ENCODE measurements at regions not wholly inside any gene's neighbourhood (a gene's known extent, or its start where the extent isn't known, plus 50 kb on each side); places are given as distances from the start of the nearest gene placed in this dataset.

DNA sequence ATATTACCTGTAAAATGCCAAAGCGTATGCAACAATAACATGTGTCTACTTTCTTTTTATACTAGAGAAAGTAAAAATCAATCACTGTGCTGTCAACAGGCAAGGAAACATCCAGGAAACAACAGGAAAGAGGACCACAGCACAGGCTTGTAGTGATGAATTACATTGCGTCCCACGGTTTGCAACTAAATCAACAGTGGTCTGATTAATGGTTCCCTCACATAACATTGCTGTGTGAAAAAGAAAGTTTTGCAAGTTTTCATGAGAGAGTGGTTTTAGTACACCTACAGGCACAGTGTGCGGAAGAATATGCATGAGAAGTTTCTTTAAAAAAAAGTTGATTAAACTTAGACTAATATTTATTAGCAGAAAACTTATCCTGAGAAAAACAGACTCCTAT, 329.5 kb upstream of the HSF2 start:
- no peak for TF ChIP-seq CTCF (IDR thresholded peaks at IDR 0.05)
- H3K27ac ChIP-seq, result no peak overlapping the region

GRCh38 chr6:122072014-122072647, 327.3 kb upstream of the HSF2 start:
- H3K27ac ChIP-seq, result no peak overlapping the region
- TF ChIP-seq CTCF (IDR thresholded peaks at IDR 0.05), result no peak
- no peak for TF ChIP-seq ZFX (IDR thresholded peaks at IDR 0.05; ENCODE audit: borderline replicate concordance)

DNA sequence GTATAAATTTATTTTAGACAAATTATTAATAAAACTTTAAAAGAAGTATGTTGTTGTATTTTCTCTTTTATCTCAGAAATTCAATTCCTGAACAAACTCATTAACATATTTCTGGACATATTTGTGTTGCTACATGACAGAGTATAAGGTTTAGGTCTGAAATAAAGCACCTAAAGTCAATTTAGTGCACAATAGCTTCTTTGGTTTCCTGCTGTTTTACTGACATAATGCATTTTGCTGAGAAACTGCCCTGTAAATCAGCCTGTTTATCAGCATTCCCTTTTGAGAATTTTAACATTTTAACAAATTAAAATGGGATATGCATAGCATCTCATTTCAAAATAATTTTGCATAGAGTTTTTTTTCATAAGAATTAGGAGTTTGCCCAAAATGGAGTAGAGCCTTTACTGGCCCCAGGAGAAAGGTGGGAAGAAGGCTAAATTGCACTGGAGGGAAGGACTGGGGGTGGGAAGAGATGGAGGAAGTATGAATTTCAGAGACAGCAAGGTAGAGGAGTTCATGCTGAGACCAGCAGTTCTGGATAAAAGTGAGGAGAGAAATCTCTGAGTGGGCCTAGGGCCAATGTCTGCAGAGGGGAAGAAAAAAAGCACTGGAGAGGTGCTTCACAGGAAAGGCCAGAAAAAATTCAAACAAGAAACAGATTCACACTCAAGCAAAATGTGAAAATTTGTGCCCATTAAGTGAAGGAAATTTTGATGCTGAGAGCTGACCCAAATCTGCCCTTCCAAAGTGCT, 324.2 kb upstream of the HSF2 start:
- TF ChIP-seq ZFX (IDR thresholded peaks at IDR 0.05; ENCODE audit: borderline replicate concordance), result no peak
- no peak for TF ChIP-seq CTCF (IDR thresholded peaks at IDR 0.05)
- H3K27ac ChIP-seq, result no peak overlapping the region

- H3K27ac ChIP-seq, result no peak overlapping the region
- TF ChIP-seq ZFX (IDR thresholded peaks at IDR 0.05; ENCODE audit: borderline replicate concordance), result no peak
- no peak for TF ChIP-seq CTCF (IDR thresholded peaks at IDR 0.05)
Measured at GRCh38 chr6:122075917-122076316, 323.5 kb upstream of the HSF2 start.

DNA sequence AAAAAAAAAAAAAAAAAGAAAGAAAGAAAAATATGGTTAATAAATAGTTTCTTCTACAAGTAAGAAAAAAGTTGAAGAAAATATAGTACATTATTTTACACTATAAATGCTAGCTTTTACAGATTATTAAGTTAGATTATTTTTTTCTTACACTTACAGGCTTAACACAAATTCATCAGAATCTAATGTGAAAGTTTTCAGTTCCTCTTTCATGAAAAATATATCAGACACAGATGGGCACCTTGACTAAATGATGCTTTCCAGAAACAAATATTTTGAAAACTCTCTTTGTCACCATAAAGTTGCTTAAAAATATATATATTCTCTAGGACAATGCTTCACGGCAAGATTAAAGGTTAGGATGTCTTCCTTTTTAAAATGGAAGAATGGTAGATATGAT, 321.8 kb upstream of the HSF2 start:
- TF ChIP-seq ZFX (IDR thresholded peaks at IDR 0.05; ENCODE audit: borderline replicate concordance) (no peak), CTCF (IDR thresholded peaks at IDR 0.05) (no peak)
- H3K27ac ChIP-seq, result no peak overlapping the region

DNA sequence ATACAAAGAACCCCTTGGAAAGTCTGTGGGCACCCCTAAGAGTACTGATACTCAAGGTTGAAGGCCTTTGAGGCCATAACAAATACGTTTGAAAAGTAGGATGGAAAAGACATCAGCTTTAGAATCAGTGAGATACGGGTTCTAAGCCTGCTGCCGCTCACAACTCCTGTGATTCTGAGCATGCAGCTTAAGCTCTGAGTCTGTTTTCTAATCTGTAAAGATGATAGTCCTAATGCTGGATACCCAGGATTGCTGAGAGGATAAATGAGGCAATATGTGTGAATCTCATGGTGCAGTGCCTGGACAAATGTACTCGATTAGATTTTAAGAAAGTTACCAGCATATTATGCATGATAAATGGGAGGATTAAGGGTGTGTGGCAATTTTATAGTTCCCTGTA, 321.0 kb upstream of the HSF2 start:
- TF ChIP-seq CTCF (IDR thresholded peaks at IDR 0.05) (no peak), ZFX (IDR thresholded peaks at IDR 0.05; ENCODE audit: borderline replicate concordance) (no peak)

GRCh38 chr6:122079916-122080315, 319.5 kb upstream of the HSF2 start:
- H3K27ac ChIP-seq, result no peak overlapping the region
- TF ChIP-seq ZFX (IDR thresholded peaks at IDR 0.05; ENCODE audit: borderline replicate concordance) (no peak), CTCF (IDR thresholded peaks at IDR 0.05) (no peak)

More for the DNA sequence above, 321.0 kb upstream of the HSF2 start:
- no peak overlapping the region for H3K27ac ChIP-seq
